ENCODE measurements at regions not wholly inside any gene's neighbourhood (a gene's known extent, or its start where the extent isn't known, plus 50 kb on each side); places are given as distances from the start of the nearest gene placed in this dataset.

GRCh38 chr6:165939047-165939446 lies 228.6 kb downstream of the TBXT start:
- Histone ChIP-seq H3K4me3 (ENCODE audit: low read length, poor library complexity, severe bottlenecking) (no peak overlapping the region), H3K36me3 (ENCODE audit: insufficient read depth, low read length) (no peaks in the 10 kb centered on the region), H2AFZ (ENCODE audit: low read length) (no peak overlapping the region), H3K79me2 (ENCODE audit: insufficient read depth, low read length) (no peaks in the 10 kb centered on the region), H4K20me1 (ENCODE audit: insufficient read depth, low read length, poor library complexity, severe bottlenecking) (no peaks in the 10 kb centered on the region), H3K4me2 (ENCODE audit: low read depth, low read length, poor library complexity, severe bottlenecking) (no peak overlapping the region), H3K4me1 (ENCODE audit: insufficient read depth, low read length, poor library complexity, severe bottlenecking) (no peaks in the 10 kb centered on the region), H3F3A (ENCODE audit: low read depth) (no peaks in the 10 kb centered on the region), H3K27me3 (ENCODE audit: insufficient read depth, low read length, poor library complexity, severe bottlenecking) (no peaks in the 10 kb centered on the region), H3K9me3 (ENCODE audit: insufficient read depth, low read depth, low read length) (no peaks in the 10 kb centered on the region; the same call in 1 of the 2 replicates), H3K9me2 (replicated peaks; ENCODE audit: low read depth, low read length) (no peaks in the 10 kb centered on the region), H3K9ac (ENCODE audit: low read depth, low read length, poor library complexity, severe bottlenecking) (no peak overlapping the region)
- TF ChIP-seq EZH2phosphoT487 (IDR thresholded peaks at IDR 0.05; ENCODE audit: borderline replicate concordance) (no peak), CTCF (conservative IDR thresholded peaks at IDR 0.05; ENCODE audit: low read length) (no peak)

DNA sequence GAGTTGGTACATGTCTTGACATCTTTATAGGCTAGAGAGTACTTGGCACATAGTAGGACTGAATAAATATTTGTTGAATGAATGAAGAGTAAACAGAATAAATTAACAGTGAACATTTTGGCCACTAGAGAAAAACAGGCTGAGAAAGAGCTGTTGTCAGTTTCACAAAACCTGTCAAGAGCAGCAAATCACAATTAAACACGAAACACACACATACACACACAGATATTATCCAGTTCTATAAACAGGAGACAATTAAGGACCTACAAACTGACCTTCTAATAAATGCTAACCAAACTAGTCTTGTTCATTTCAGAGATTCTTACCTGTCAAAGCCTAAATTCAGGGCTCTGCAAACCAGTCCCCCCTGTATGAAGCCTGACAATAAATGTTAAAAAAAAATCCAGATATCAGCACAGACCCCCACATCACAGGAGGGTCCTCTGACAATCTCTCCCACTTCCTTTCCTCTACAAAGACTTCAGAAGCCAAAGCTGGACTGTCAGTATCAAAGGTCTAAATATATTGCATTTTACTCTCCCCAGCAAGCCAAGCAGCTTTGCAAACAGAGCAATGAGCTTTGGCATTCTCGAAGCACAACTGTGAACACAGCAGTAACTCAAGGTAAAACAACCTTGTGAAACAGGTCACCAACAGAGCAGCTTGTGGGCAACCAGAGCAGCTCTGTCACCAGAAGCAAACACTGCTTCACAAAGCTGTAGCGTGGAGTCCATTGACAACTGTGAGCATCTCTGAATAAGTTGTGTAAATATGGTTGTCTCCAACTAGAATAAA lies 229.9 kb downstream of the TBXT start:
- TF ChIP-seq CTCF (conservative IDR thresholded peaks at IDR 0.05; ENCODE audit: low read length) (no peak), EZH2phosphoT487 (IDR thresholded peaks at IDR 0.05; ENCODE audit: borderline replicate concordance) (no peak)
- H3K4me3 ChIP-seq (ENCODE audit: low read length, poor library complexity, severe bottlenecking) = no peak overlapping the region
- H3K27me3 ChIP-seq (ENCODE audit: insufficient read depth, low read length, poor library complexity, severe bottlenecking) = no peaks in the 10 kb centered on the region

DNA sequence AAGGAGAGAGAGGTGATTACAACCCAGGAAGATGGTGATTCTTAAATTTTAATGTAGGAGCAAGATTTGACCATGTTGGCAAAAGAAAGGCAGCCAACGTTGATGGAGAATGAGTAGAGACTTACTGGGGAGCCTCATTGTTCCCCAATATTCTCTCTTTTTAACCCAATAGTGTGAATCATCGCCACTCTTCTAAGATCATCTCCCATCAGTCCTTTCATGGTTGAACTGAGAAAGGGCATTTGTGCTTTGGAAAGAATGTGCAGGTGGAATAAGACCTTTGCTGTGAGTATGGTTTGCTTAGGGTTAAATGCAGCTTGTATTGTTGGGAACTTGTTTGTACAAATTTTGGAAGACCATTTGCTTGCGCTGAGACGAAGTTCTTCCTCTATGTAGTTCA lies 231.0 kb downstream of the TBXT start:
- Histone ChIP-seq H4K20me1 (ENCODE audit: insufficient read depth, low read length, poor library complexity, severe bottlenecking) (no peaks in the 10 kb centered on the region), H3K27me3 (ENCODE audit: insufficient read depth, low read length, poor library complexity, severe bottlenecking) (no peaks in the 10 kb centered on the region), H3K9ac (ENCODE audit: low read depth, low read length, poor library complexity, severe bottlenecking) (no peak overlapping the region), H2AFZ (ENCODE audit: low read length) (no peak overlapping the region), H3K9me3 (ENCODE audit: insufficient read depth, low read depth, low read length) (no peaks in the 10 kb centered on the region), H3K79me2 (ENCODE audit: insufficient read depth, low read length) (no peaks in the 10 kb centered on the region), H3K4me2 (ENCODE audit: low read depth, low read length, poor library complexity, severe bottlenecking) (no peak overlapping the region), H3K36me3 (ENCODE audit: insufficient read depth, low read length) (no peaks in the 10 kb centered on the region), H3K4me1 (ENCODE audit: insufficient read depth, low read length, poor library complexity, severe bottlenecking) (no peaks in the 10 kb centered on the region), H3K9me2 (replicated peaks; ENCODE audit: low read depth, low read length) (no peaks in the 10 kb centered on the region), H3K4me3 (ENCODE audit: low read length, poor library complexity, severe bottlenecking) (no peak overlapping the region), H3F3A (ENCODE audit: low read depth) (no peaks in the 10 kb centered on the region)
- TF ChIP-seq EZH2phosphoT487 (IDR thresholded peaks at IDR 0.05; ENCODE audit: borderline replicate concordance) = no peak
- TF ChIP-seq CTCF (conservative IDR thresholded peaks at IDR 0.05; ENCODE audit: low read length) = no peak

More for the DNA sequence above, 229.9 kb downstream of the TBXT start:
- no peaks in the 10 kb centered on the region; the same call in 1 of the 2 replicates for H3K9me3 ChIP-seq (ENCODE audit: insufficient read depth, low read depth, low read length)
- H3K4me1 ChIP-seq (ENCODE audit: insufficient read depth, low read length, poor library complexity, severe bottlenecking) = no peaks in the 10 kb centered on the region
- no peaks in the 10 kb centered on the region for H3K79me2 ChIP-seq (ENCODE audit: insufficient read depth, low read length)
- H4K20me1 ChIP-seq (ENCODE audit: insufficient read depth, low read length, poor library complexity, severe bottlenecking) = no peaks in the 10 kb centered on the region
- no peaks in the 10 kb centered on the region for H3K9me2 ChIP-seq (replicated peaks; ENCODE audit: low read depth, low read length)
- H3F3A ChIP-seq (ENCODE audit: low read depth) = no peaks in the 10 kb centered on the region
- H3K9ac ChIP-seq (ENCODE audit: low read depth, low read length, poor library complexity, severe bottlenecking) = no peak overlapping the region
- no peak overlapping the region for H2AFZ ChIP-seq (ENCODE audit: low read length)
- H3K4me2 ChIP-seq (ENCODE audit: low read depth, low read length, poor library complexity, severe bottlenecking) = no peak overlapping the region
- no peaks in the 10 kb centered on the region for H3K36me3 ChIP-seq (ENCODE audit: insufficient read depth, low read length)
